Spleen (tissue), 7 donors: ENCODE measurements at regions not wholly inside any gene's neighbourhood (a gene's known extent, or its start where the extent isn't known, plus 50 kb on each side); places are given as distances from the start of the nearest gene placed in this dataset.

Source experiments
- CTCF ChIP-seq, 11 experiments: fragments of 200-600 bp in 7 of 11; fragments of 450-650 bp in 4 of 11; sonication (generic) in 4 of 11; IDR thresholded peaks in 8 of 11; conservative IDR thresholded peaks in 3 of 11; 1 replicate in 7 of 11; 2 replicates in 4 of 11; pipeline versions ENCODE4 v1.4.0 to v1.8.0; 2016 to 2021; ENCODE audit warnings: antibody characterized with exemption in 11 of 11, inconsistent platforms in 4 of 11, mild to moderate bottlenecking in 1 of 11
- POLR2A ChIP-seq, 3 donors: fragments of 450-650 bp; IDR thresholded peaks; one replicate each; pipeline ENCODE4 v1.5.1; 2017; ENCODE audit warnings: antibody characterized with exemption in 3 of 3, mild to moderate bottlenecking in 1 of 3
- POLR2AphosphoS5 ChIP-seq, 3 donors: sonication (generic); formaldehyde crosslinking; IDR thresholded peaks; one replicate each; pipeline ENCODE4 v1.5.1; 2017; ENCODE audit warnings: antibody characterized with exemption in 3 of 3
- donor health status: DM: no; HTN: no; CAD: no; lungs with moderate emphysema.
- donor health status: DM: no; HTN: no; CAD: no.
- donor health status: DM: no; HTN: no; CAD: no.

DNA sequence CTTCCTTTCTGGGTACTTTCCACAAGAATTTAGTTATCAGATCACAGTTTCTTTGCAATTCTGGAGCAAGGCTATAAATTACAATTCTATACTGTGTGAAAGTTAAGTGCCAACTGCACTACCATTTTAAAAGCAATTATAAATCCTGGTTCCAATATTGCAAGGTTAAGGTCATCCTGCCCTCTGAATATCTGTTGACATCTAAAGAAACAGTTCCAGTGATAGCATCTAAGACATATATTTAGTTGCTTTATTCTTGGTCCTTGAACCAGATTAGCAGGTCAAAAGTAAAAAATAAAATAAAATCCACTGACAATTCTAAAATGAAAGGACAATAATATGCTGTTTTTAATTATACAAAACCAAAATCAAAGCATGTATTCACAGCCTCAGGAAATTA is 334.2 kb downstream of the ATXN7L3B start:
- no peak for TF ChIP-seq POLR2AphosphoS5 (IDR thresholded peaks at IDR 0.05)
- no peak for TF ChIP-seq CTCF (IDR thresholded peaks at IDR 0.05 in 8 of 11, conservative IDR thresholded peaks at IDR 0.05 in 3 of 11)
- no peak for TF ChIP-seq POLR2A (IDR thresholded peaks at IDR 0.05)
